ENCODE measurements at regions not wholly inside any gene's neighbourhood (a gene's known extent, or its start where the extent isn't known, plus 50 kb on each side); places are given as distances from the start of the nearest gene placed in this dataset.
"Not testable (repeated sequence)": the region's sequence is repeated elsewhere in the genome, so short reads cannot be mapped to it uniquely, and the experiment has no call there.

GRCh38 chr6:74889635-74890034, 316.2 kb downstream of the COL12A1 start:
- no peaks in the 10 kb centered on the region for H3K36me3 ChIP-seq
- DNase-seq, result no peak
- no peaks in the 10 kb centered on the region for H3K9me3 ChIP-seq
- H3K4me1 ChIP-seq, result peaks cover 0 to 14% (median 6%) of the 10 kb centered on the region in 4 donors
- intact Hi-C loops (cut with DNase I; ENCODE audit: low total_unique reads), result no loop called here
- H3K4me3 ChIP-seq, result no peak overlapping the region
- TF ChIP-seq POLR2A (IDR thresholded peaks at IDR 0.05) (no peak), POLR2AphosphoS5 (IDR thresholded peaks at IDR 0.05) (no peak), CTCF (IDR thresholded peaks at IDR 0.05) (no peak), EP300 (IDR thresholded peaks at IDR 0.05) (no peak)
- no peak overlapping the region for H3K27ac ChIP-seq
- no peaks in the 10 kb centered on the region for H3K27me3 ChIP-seq

DNA sequence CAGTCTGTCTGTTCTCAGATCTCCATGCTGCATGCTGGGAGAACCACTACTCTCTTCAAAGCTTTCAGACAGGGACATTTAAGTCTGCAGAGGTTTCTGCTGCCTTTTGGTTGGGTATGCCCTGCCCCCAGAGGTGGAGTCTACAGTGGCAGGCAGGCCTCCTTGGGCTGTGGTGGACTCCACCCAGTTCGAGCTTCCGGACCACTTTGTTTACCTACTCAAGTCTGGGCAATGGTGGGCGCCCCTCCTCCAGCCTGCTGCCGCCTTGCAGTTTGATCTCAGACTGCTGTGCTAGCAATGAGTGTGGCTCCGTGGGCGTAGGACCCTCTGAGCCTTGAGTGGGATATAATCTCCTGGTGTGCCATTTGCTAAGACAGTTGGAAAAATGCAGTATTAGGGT, 317.1 kb downstream of the COL12A1 start:
- H3K36me3 ChIP-seq; H3K4me3 ChIP-seq; H3K27me3 ChIP-seq; H3K27ac ChIP-seq; intact Hi-C loops (cut with DNase I; ENCODE audit: low total_unique reads); DNase-seq; H3K9me3 ChIP-seq: not testable (repeated sequence)
- WGBS, 5 donors, result 57 to 79% (median 67%) methylated on average over 6 of the region's 6 CpGs; no CpG with 5 or more reads in 1 of the 5 donors
- peaks cover 0 to 14% (median 6%) of the 10 kb centered on the region in 4 donors for H3K4me1 ChIP-seq

GRCh38 chr6:74879976-74880375, 325.9 kb downstream of the COL12A1 start:
- intact Hi-C loops (cut with DNase I; ENCODE audit: low total_unique reads), result no loop called here
- no peaks in the 10 kb centered on the region for H3K27me3 ChIP-seq
- H3K27ac ChIP-seq, result peak overlapping the region in 1 of 5 donors; percentile 47
- no peaks in the 10 kb centered on the region for H3K4me1 ChIP-seq
- TF ChIP-seq CTCF (IDR thresholded peaks at IDR 0.05), result no peak
- no peak for TF ChIP-seq POLR2AphosphoS5 (IDR thresholded peaks at IDR 0.05)
- TF ChIP-seq EP300 (IDR thresholded peaks at IDR 0.05), result no peak
- no peak for TF ChIP-seq POLR2A (IDR thresholded peaks at IDR 0.05)
- H3K9me3 ChIP-seq, result no peaks in the 10 kb centered on the region
- WGBS, 5 donors, result 68 to 87% (median 80%) methylated on average over 2 of the region's 2 CpGs
- H3K36me3 ChIP-seq, result no peaks in the 10 kb centered on the region
- DNase-seq, result no peak
- H3K4me3 ChIP-seq, result no peak overlapping the region

DNA sequence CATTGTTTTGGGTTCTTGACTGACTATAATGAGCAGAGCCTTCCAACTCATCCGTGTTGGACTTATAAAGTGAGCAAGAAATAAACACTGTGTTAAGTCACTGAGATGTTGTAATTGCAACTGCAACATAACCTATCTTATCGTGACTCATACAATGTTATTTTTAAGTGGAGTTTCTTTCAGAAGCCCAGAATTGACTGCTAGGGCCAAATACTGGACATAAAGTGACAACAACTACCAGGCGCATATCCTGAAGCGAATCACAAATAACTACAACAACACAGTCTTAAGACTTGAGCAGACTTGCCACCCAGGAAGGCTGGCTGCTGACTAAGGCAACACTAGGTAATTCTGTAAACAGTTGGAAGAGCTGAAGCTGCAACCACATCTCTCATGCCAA, 326.6 kb downstream of the COL12A1 start:
- peak overlapping the region in 1 of 5 donors; percentile 47 for H3K27ac ChIP-seq
- intact Hi-C loops (cut with DNase I; ENCODE audit: low total_unique reads), result no loop called here
- peak in 1 of 3 donors; percentile 9 for TF ChIP-seq POLR2AphosphoS5 (IDR thresholded peaks at IDR 0.05)
- no peak for TF ChIP-seq EP300 (IDR thresholded peaks at IDR 0.05)
- TF ChIP-seq CTCF (IDR thresholded peaks at IDR 0.05), result no peak
- no peak for TF ChIP-seq POLR2A (IDR thresholded peaks at IDR 0.05)
- no peaks in the 10 kb centered on the region for H3K36me3 ChIP-seq
- no peaks in the 10 kb centered on the region for H3K9me3 ChIP-seq
- peaks cover 0 to under 1% (median 0%) of the 10 kb centered on the region in 4 donors for H3K4me1 ChIP-seq
- H3K27me3 ChIP-seq, result no peaks in the 10 kb centered on the region
- 74 to 85% (median 77%) methylated on average over 4 of the region's 4 CpGs for WGBS, 5 donors
- H3K4me3 ChIP-seq, result no peak overlapping the region
- no peak for DNase-seq

DNA sequence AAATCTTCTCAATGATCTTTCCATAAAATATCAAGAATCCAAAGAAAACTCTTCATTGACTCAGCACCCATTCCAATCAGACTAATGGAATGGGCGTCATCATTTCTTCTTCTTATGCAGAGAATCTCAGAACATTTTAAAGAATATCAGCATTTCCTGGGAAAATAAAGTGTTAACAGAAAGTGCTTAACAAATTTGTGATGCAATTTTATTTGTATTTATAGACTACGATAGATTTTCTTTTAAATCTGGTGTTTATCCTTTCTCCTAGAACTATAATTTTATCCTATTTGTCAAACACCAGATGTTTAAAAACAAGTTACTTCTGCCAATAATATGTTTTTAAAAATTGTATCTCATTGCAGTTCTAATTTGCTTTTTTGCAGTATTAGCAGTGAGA, 330.7 kb downstream of the COL12A1 start:
- Histone ChIP-seq H3K27me3 (no peaks in the 10 kb centered on the region), H3K4me3 (no peak overlapping the region), H3K36me3 (no peaks in the 10 kb centered on the region), H3K27ac (no peak overlapping the region), H3K4me1 (peaks cover 0 to 5% (median 0%) of the 10 kb centered on the region in 4 donors), H3K9me3 (peaks cover 0 to 8% (median 0%) of the 10 kb centered on the region in 4 donors)
- intact Hi-C loops (cut with DNase I; ENCODE audit: low total_unique reads), result no loop called here
- TF ChIP-seq POLR2AphosphoS5 (IDR thresholded peaks at IDR 0.05) (no peak), CTCF (IDR thresholded peaks at IDR 0.05) (no peak), EP300 (IDR thresholded peaks at IDR 0.05) (no peak), POLR2A (IDR thresholded peaks at IDR 0.05) (no peak)
- WGBS, 5 donors, result 82 to 93% (median 84%) methylated on average over 2 of the region's 2 CpGs
- no peak for DNase-seq

Measured in stomach (tissue), 8 donors.